HuH-7.5 (cell line): ENCODE measurements at regions not wholly inside any gene's neighbourhood (a gene's known extent, or its start where the extent isn't known, plus 50 kb on each side); places are given as distances from the start of the nearest gene placed in this dataset.

Experiments used
- DNase-seq: peaks from one replicate; pipeline ENCODE4 v3.0.0; 2011; ENCODE audit warnings: low spot score

- DNase-seq, result no peak
These were observed 53.6 kb upstream of the CLDN10 start for GRCh38 chr13:95498886-95499285.

GRCh38 chr13:95499811-95500712 is 52.5 kb upstream of the CLDN10 start:
- no peak for DNase-seq

- no peak for DNase-seq
These were observed 50.3 kb upstream of the CLDN10 start for GRCh38 chr13:95502216-95502615.
